ENCODE measurements at regions not wholly inside any gene's neighbourhood (a gene's known extent, or its start where the extent isn't known, plus 50 kb on each side); places are given as distances from the start of the nearest gene placed in this dataset.

DNA sequence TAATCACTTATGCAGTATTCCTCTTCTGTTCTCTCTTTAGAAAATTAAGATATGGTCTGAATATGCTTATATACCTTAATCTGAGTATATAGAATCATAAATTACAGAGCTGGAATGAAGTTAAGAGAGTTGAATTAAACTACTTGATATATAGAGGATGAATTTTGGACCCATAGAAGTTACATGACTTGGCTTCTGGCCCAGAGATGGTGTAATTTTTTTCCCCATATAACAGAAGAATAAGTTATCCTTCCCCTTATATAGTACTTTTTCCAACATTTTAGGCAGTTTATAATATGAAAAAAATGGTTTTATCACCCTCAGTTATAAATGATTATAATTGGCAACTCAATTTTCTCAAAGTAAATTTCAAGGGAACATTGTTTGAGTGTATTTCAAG is 616.3 kb downstream of the TBC1D4 start:
- DNase-seq: no peak

DNA sequence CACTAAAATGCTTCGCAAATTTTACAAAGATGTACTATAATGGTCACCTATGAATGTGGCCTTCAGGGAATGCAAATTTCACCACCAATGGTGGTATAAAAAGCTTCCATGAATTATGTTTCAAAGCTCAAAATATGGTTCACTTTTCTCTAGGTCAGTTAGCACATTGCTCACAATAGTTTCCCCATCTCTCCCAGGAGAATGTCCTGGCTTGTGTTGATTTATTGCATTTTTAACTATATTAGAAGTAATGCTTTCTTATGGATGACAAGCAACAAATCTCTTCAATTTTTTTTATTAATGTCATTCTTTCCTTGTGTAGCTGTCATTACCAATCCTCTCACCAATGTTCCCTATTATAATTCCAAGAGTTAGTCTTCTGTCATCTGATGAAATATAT is 621.2 kb downstream of the TBC1D4 start:
- no peak for DNase-seq

DNA sequence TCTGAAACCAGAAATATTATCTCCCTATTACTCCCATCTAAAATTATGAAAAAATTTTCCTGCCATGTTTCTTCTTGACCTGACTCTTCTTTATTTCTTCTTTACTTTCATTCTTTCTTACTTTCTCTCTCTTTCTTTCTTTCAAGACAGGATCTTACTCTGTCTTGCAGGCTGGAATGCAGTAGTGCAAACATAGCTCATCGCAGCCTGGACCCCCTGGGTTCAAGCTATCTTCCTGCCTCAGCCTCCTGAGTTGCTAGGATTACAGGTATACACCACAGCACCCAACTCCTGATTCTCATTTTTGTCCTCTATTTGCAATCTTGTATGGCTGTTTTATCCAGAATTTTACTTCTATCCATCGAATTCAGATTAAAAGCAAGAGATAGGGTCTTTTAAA is 631.1 kb downstream of the TBC1D4 start:
- DNase-seq: no peak

DNA sequence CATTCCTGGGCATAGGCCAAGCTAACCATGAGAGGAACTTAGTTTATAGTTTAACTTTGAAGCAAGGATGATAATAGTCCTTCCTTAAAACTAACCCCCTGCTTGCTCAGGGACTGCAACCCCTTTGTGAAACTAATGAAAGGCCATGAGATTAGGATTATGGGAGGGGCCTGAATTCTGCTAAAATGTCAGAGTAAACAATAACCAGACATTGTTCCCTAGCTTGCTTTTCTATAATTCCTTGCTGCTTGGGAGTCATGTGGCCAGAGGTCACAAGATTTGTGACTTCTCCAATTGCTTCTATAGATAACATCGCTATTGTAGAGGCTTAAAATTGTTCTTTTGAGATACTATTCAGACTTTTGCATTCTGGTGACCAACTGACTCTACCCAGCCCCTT is 634.0 kb downstream of the TBC1D4 start:
- no peak for DNase-seq

DNA sequence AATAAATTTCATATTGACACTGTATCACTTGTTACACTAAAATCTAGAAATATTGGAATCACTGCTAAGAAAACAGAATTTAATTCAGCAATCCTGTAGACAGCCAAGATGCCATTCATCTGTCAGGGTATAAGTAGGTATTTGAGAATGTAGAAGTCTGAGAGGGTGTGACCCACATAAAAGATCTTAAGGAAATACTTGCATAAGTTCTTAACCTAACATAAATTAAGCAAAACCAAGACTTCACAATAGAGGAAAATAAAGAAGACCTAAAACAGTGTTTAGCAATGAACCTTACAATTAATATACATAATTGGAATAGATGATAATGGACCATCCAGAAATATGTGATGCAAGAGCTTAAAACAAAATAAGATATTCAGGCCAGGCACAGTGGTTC is 636.2 kb downstream of the TBC1D4 start:
- no peak for DNase-seq

DNA sequence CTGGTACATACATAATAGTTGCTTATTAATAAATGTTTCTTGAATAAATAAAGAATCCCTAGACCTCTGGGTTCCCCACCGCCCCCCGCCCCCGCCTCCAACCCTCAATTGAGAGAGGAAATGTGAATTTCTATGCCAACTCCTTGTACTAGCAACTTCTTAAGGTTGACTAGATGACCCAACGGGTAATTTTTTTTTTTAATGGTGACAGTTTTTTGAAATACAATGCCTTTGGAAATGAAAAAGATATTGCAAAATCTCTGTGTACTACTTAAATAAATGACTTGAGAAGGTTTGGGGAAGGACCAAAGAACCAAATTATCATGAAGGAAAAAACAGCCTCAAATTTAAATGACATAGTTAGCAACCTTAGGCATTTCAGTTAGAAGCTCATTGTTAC is 640.3 kb downstream of the TBC1D4 start:
- no peak for DNase-seq

DNA sequence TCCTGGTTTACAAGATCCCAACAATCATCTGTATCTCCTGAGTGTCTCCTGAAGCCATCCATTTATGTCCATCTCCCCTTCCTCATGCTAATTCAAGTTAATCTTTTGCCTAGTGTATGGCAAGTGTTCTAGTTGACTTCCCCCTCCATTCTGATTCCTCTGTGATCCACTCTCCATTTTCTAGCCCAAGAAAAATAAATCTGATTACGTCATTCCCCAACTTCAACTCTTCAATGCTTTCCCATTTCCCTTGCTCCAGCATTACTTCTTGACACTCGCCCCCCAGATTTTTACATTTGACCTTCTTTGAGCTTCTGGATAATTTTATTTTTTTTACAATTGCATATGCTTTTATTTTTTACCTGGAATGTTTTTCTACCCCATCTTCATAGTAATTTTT is 640.8 kb downstream of the TBC1D4 start:
- no peak for DNase-seq

DNA sequence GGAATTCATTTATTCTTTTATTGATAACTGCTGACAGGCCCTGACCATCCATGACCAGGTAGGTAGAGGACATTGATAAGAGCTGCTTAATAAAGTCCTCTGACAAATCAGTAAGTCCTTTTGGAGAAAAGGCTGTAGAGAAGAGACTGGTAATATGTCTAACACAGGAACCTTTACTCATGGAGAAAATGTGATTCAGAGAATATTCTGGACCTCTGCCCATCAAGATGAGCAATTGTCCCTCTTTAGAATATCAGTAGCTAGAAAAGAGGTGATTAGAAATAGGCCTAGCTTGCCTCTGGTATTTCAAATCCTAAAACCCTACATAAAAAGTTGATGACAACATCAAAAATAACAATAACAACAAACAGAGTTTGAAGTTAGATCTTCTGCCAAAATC is 642.3 kb downstream of the TBC1D4 start:
- DNase-seq: no peak

DNA sequence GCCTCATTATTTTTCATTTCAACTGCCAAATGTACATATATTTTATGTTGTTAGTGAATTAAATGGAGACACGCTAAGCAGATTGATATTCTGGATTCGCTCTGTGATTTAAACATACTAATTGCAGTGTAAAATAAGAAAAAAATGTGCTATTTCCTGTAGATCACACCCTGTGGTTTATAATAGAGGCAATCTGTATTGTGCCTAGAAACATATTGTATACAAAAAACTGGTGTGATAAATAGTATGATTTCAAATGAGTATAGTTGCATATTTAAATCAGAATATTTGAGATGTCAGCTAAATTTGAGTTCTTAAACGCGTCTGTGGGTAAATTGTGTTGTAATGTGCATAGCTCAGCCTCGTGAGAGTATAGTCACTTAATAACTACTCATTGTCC is 643.9 kb downstream of the TBC1D4 start:
- no peak for DNase-seq

DNA sequence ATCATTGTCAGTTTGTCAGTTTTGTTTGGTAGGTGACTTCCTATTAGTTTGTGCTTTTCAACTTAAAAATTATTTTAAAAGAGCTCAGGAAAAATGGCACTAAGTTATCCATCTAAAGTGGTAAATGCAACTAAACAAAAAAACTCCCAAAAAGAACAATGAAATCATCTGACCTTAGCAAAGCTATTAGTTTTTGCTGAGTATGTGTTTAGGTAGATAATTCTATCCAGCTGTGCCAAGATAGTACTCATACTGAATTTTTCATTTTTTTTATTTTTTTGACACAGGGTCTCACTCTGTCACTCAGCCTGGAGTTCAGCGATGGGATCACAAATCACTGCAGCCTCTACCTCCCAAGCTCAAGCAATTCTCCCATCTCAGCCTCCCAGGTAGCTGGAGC is 645.3 kb downstream of the TBC1D4 start:
- no peak for DNase-seq

DNA sequence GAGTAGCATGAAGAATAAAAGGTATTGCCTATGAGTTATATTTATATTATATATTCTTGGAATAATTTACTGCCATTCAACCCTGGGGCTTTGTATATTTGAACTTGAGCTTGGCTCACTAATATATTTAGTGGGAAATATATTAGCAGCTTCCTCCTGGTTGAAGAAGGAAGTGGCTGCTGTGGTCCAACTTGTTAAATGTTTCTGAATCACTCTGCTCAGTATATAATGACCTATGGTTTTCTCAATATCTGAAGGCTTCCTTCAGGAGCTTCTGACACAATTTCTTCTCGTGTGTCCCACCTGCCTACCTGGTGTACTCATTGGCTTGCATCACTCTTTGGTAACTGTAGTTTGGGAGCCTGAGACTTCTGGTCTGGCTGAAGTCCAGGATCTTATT is 646.4 kb downstream of the TBC1D4 start:
- DNase-seq: no peak

DNA sequence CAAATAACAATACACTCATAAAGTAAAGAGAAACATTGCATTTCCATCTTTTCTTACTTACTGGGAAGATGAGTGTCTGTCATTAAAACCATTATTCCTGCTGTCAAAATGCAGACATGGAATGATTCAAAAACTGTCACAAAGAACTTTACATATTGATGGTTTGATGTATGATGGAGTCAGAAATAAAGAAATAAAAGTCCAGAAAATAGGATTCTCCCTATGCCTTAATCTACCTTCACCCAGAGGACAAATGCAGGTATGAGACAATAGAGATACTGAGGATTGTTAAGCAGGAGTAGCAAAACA is 656.1 kb downstream of the TBC1D4 start:
- no peak for DNase-seq

DNA sequence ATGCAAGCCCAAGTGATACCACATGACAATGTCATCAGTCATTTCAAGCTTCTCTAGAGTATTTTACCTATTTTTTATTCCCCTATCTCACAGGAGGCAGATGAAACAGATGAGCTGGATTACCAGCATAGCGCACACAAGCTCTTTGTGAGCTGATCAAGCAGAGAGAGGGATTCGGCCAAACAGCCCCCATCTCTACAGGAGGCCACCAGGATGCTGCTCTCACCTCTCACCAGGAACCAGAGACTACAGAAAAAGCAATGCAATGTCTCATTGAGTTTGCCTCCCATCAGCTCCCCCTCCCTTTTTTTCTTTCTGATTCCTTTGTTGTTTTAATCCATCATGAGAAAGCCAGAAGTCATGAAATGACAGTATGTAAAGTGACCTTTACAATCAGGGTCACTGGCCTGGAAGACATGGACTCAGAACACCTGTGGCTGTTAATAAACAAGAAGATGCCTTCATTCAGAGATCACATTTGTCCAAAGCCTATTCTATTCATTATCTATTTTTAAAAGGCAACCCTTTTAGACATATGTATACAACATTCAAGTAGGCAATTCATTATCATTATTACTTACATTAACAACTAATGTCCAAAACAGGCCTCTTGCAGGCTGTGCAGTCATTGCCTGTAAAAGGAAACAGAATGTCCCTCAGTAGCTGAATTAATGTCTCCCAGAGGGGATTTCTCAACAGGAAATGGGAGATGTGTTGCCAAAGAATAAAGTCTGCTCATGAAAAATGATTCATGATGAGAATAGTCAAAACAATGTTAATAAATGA is 656.6 kb downstream of the TBC1D4 start:
- no peak for DNase-seq

DNA sequence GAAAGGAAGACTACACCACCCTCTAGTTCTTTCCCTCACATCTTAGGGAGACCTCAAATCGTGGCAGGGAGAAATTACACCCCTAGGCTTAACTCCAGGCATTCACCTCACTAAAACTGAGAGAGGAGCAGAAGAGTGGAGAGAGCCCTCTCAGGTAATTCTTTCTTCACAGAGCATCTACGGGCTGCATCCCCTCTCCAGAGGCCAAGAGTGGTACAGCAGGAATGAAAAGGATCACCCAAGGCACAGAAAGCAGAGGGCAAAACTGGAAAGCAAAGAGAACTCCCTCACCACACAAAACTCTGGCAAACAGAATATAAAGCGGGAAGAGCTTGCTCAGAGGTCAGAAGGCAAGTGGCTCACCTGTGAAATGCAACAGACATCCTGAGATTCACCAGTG is 661.2 kb downstream of the TBC1D4 start:
- no peak for DNase-seq

DNA sequence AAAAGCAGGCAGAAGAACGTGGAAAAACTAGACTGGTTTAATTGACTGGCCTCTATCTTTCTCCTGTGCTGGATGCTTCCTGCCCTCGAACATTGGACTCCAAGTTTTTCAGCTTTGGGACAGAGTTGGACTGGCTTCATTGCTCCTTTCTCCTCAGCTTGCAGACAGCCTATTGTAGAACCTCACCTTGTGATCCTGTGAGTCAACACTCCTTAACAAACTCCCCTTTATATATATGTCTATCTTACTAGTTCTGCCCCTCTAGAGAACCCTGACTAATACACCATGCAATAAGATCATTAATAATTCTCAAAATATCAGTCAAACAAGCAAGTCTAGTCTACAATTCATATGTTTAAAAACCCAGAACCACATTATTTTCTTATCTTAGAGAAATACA is 662.4 kb downstream of the TBC1D4 start:
- no peak for DNase-seq

DNA sequence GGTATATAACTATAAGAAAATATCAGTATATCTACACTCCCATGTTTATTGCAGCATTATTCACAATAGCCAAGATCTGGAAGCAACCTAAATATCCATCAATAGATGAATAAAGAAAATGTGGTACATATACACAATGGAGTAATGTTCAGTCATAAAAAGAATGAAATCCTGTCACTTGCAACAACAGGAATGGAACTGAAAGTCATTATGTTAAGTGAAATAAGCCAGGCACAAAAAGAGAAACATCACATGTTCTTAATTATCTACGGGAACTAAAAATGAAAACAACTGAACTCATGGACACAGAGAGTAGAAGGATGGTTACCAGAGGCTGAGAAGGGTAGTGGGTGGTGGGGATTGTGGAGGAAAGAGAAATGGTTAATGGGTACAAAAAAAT is 665.2 kb downstream of the TBC1D4 start:
- DNase-seq: no peak

DNA sequence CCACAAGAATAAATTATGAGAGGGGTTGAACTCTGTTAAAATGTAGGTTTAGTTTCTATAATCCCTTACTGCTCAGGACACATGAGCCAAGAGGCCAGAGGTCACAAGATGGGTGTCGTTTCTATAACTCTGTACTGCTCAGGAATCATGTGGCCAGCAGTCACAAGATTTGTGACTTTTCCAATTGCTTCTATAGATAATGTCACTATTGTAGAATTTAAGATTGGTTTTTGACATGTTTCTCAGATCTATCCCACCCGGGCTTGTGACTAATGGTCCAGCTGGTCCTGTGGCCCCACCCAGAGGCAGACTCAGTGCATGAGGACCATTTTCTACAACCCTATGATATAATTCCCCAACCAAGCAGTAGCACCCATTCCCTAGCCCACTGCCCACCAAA is 662.0 kb upstream of the KLF12 start:
- DNase-seq: no peak

DNA sequence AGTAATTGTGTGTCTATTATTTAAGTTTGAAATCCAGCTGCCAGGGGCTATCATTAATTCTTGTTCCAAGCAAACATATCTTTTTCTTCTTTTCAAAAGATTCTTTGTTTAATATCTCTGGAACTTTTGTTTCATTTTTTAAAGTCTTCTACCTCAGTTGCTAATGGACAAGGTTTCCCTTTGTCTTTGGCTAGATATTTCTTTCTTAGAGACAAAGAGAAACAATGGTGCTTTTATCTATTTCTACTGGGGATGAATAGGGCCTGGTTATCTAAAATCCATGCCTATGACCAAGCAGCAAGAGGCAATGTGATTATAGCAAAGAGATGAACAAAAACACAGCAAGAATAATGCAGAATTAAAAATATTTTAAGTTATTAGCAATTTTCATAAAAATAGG is 661.3 kb upstream of the KLF12 start:
- no peak for DNase-seq

DNA sequence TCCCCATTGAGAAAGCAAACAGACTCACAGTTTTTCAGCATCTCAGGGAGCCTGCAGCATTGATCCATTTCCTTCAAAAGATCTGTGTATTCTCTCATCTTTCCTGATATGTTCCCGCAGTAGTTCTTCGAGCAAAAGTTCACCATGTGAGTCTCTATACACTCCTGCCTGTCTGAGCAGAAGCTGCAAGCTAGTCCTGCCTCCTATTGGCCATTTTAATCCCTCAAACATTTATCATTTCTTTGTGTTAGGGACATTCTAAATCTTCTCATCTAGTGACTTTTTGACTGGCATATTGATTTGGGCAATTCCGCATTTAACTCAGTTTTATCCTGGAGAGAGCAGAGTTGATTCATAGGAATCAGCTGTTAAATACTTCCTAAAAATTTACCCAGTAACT is 660.4 kb upstream of the KLF12 start:
- DNase-seq: no peak

DNA sequence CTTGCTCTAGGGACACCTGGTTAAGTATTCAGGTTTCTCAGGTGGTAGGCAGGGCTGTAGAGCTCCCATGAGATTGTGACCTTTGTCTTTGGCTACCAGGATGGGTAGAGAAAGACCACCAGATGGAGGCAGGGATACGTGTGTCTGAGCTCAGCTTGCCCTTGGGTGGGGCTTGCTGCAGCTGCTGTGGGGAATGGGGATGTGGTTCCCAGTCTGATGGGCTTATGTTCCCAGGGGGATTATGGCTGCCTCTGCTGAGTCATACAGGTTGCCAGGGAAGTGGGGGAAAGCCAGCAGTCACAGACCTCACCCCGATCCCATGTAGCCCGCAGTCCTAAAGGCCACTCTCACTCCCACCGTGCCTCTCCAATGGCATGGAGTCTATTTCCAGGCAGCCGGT is 659.9 kb upstream of the KLF12 start:
- no peak for DNase-seq

DNA sequence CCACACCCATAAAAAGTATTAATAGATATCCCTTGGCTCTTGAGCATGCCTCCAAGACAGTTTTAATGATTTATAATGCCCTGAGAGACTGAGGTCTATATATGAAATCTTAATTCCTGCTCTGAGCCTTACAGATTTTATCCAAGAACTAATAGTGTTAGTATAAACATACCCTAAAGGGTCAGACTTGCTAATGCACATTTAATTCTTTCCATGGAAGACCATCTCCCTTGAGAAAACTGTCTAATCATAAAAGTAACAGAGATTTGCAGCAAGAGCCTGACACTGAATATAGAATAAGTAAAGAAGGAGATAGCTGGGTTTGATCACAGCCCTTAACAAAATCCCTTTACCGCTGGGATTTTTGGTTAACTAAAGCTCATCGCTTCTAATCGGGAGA is 650.8 kb upstream of the KLF12 start:
- no peak for DNase-seq

DNA sequence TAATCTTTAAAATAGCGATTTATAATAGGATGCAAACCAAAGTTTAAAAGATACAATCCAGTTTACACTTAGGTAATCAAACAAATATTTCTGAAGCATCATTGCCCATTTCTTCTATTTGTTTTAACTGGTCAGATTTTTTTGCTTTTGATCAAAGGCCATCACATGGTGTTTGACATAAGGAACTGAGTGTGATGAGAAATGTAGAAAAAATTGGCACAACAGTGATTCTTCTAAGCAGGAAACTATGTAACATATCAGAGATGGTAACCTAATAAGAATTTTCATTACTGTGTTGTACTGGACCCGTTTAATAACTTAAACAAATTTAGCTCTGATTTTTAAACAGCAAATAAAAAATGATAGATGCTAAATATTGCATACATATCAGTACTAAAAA is 644.7 kb upstream of the KLF12 start:
- no peak for DNase-seq

DNA sequence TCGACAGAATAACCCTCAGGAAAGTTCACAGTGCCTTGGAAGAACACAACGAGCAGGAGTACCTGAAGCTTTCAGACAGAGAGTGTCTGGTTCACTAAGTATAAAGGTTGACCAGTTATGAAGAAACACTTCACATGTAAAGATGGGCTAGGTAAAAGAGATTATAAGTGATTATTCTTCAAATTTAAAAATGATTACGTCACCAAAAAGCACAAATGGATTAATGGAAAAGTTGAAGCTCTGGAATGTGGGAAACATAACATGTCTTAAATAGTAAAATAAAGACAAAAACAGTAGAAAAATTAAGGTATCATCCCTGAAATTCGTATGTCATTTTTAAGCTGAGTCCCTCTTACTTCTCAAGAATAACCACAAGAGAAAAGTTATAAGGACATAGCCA is 643.9 kb upstream of the KLF12 start:
- no peak for DNase-seq

DNA sequence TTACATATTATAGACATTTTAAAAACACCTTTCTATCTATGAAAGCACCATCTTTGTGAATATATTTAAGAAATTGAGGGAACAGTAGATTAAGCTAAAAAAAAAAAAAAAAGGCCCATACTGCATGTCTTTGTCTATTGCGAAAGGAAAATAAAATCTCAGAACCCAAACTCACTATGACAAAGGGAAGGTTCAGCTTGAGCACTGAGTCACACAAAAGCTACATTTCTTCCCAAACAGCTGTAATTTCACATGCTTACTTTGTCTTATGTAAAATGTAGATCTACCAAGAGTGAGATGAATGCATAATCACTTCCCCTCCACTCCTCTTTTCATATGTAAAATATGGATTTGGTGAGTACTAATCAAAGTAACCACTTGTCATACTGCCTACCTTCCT is 640.1 kb upstream of the KLF12 start:
- DNase-seq: no peak

DNA sequence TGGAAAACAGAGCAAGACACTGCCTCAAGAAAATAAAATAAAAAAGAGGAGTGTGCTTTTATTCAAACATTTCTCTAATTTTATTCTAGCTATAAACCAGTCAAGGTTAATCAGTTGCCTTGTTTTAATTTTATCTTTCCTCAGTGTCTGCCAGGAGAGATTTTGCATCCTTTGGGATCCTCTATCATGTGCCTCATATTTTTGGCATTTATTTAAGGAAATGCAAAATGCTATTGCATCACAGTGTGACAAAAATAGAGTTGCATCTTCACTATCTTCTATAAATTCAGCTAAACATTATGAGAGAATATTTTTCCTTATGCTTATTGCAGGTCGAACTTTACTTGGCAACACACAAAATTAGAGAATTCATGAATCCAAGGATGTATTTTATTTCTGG is 639.0 kb upstream of the KLF12 start:
- DNase-seq: no peak

DNA sequence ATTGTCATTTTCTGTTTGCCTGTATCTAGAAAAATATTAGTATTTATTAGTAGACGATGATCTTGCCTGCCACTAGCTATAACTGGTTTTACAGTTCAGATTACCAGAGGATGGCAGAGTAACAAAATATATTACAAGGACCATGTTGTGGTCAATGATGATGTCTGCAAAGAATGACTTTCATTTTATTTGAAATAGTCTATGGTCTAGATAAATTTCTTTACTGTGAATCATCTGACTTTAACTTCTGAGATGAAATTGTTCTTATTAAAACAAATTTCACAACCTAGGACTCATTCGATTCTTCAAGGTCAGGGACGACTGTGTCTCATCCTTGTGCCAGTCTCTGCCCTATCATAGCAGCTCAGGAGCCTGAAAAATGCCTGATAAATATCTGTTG is 637.8 kb upstream of the KLF12 start:
- DNase-seq: no peak

Measured in hematopoietic multipotent progenitor cell treated with erythropoietin and hydrocortisone succinate and interleukin-3 and kit ligand, for 4 days (in vitro differentiated cells).